ENCODE measurements at regions not wholly inside any gene's neighbourhood (a gene's known extent, or its start where the extent isn't known, plus 50 kb on each side); places are given as distances from the start of the nearest gene placed in this dataset.

GRCh38 chr17:34117332-34117731 is 137.8 kb upstream of the CCL2 start:
- no peak for TF ChIP-seq GATA2 (IDR thresholded peaks at IDR 0.05; ENCODE audit: low read depth, low read length)
- TF ChIP-seq GATA3 (IDR thresholded peaks at IDR 0.05; ENCODE audit: low read depth, low read length): no peak

- TF ChIP-seq GATA2 (IDR thresholded peaks at IDR 0.05; ENCODE audit: low read depth, low read length): no peak; the same call in 1 of the 2 replicates
- no peak for TF ChIP-seq GATA3 (IDR thresholded peaks at IDR 0.05; ENCODE audit: low read depth, low read length)
Observed at GRCh38 chr17:34117811-34118210, 137.3 kb upstream of the CCL2 start.

GRCh38 chr17:34118564-34118963 is 136.5 kb upstream of the CCL2 start:
- TF ChIP-seq GATA3 (IDR thresholded peaks at IDR 0.05; ENCODE audit: low read depth, low read length) (no peak), GATA2 (IDR thresholded peaks at IDR 0.05; ENCODE audit: low read depth, low read length) (no peak)

- no peak for TF ChIP-seq GATA2 (IDR thresholded peaks at IDR 0.05; ENCODE audit: low read depth, low read length)
- no peak for TF ChIP-seq GATA3 (IDR thresholded peaks at IDR 0.05; ENCODE audit: low read depth, low read length)
Observed at GRCh38 chr17:34121311-34121710, 133.8 kb upstream of the CCL2 start.

- TF ChIP-seq GATA3 (IDR thresholded peaks at IDR 0.05; ENCODE audit: low read depth, low read length) (no peak), GATA2 (IDR thresholded peaks at IDR 0.05; ENCODE audit: low read depth, low read length) (no peak)
Observed at GRCh38 chr17:34122515-34122914, 132.6 kb upstream of the CCL2 start.

GRCh38 chr17:34125010-34125409 is 130.1 kb upstream of the CCL2 start:
- no peak for TF ChIP-seq GATA2 (IDR thresholded peaks at IDR 0.05; ENCODE audit: low read depth, low read length)

GRCh38 chr17:34125921-34126320 is 129.2 kb upstream of the CCL2 start:
- TF ChIP-seq GATA3 (IDR thresholded peaks at IDR 0.05; ENCODE audit: low read depth, low read length) (no peak), GATA2 (IDR thresholded peaks at IDR 0.05; ENCODE audit: low read depth, low read length) (no peak)

GRCh38 chr17:34126496-34126895 is 128.6 kb upstream of the CCL2 start:
- no peak for TF ChIP-seq GATA2 (IDR thresholded peaks at IDR 0.05; ENCODE audit: low read depth, low read length)
- no peak for TF ChIP-seq GATA3 (IDR thresholded peaks at IDR 0.05; ENCODE audit: low read depth, low read length)

- TF ChIP-seq GATA2 (IDR thresholded peaks at IDR 0.05; ENCODE audit: low read depth, low read length): no peak
Observed at GRCh38 chr17:34126965-34127364, 128.1 kb upstream of the CCL2 start.

- no peak for TF ChIP-seq GATA3 (IDR thresholded peaks at IDR 0.05; ENCODE audit: low read depth, low read length)
- no peak for TF ChIP-seq GATA2 (IDR thresholded peaks at IDR 0.05; ENCODE audit: low read depth, low read length)
Observed at GRCh38 chr17:34130544-34130943, 124.5 kb upstream of the CCL2 start.

- TF ChIP-seq GATA3 (IDR thresholded peaks at IDR 0.05; ENCODE audit: low read depth, low read length): no peak
- TF ChIP-seq GATA2 (IDR thresholded peaks at IDR 0.05; ENCODE audit: low read depth, low read length): no peak
Observed at GRCh38 chr17:34131386-34131785, 123.7 kb upstream of the CCL2 start.

GRCh38 chr17:34133350-34133749 is 121.7 kb upstream of the CCL2 start:
- TF ChIP-seq GATA2 (IDR thresholded peaks at IDR 0.05; ENCODE audit: low read depth, low read length) (no peak), GATA3 (IDR thresholded peaks at IDR 0.05; ENCODE audit: low read depth, low read length) (no peak)

- TF ChIP-seq GATA2 (IDR thresholded peaks at IDR 0.05; ENCODE audit: low read depth, low read length): no peak
Observed at GRCh38 chr17:34135841-34136240, 119.2 kb upstream of the CCL2 start.

GRCh38 chr17:34140006-34140405 is 115.1 kb upstream of the CCL2 start:
- TF ChIP-seq GATA3 (IDR thresholded peaks at IDR 0.05; ENCODE audit: low read depth, low read length) (no peak), GATA2 (IDR thresholded peaks at IDR 0.05; ENCODE audit: low read depth, low read length) (no peak)

GRCh38 chr17:34141590-34141989 is 113.5 kb upstream of the CCL2 start:
- TF ChIP-seq GATA3 (IDR thresholded peaks at IDR 0.05; ENCODE audit: low read depth, low read length): no peak
- no peak for TF ChIP-seq GATA2 (IDR thresholded peaks at IDR 0.05; ENCODE audit: low read depth, low read length)

GRCh38 chr17:34143430-34143829 is 111.7 kb upstream of the CCL2 start:
- no peak for TF ChIP-seq GATA2 (IDR thresholded peaks at IDR 0.05; ENCODE audit: low read depth, low read length)
- TF ChIP-seq GATA3 (IDR thresholded peaks at IDR 0.05; ENCODE audit: low read depth, low read length): no peak
